ENCODE measurements at regions not wholly inside any gene's neighbourhood (a gene's known extent, or its start where the extent isn't known, plus 50 kb on each side); places are given as distances from the start of the nearest gene placed in this dataset.
"Not testable (repeated sequence)": the region's sequence is repeated elsewhere in the genome, so short reads cannot be mapped to it uniquely, and the experiment has no call there.

- H3K4me1 ChIP-seq (ENCODE audit: insufficient read depth): no peaks in the 10 kb centered on the region
- 73% methylated on average over 6 of the region's 6 CpGs for WGBS
- H3K4me3 ChIP-seq (ENCODE audit: low read depth, low read length): no peak overlapping the region
- H3K36me3 ChIP-seq (ENCODE audit: insufficient read depth): no peaks in the 10 kb centered on the region
- DNase-seq (ENCODE audit: extremely low spot score): no peak
- no peak overlapping the region for H3K27ac ChIP-seq (ENCODE audit: low read depth)
Measured at GRCh38 chr22:26927821-26928220, 270.4 kb downstream of the MIAT start.

GRCh38 chr22:26931471-26931870, 274.1 kb downstream of the MIAT start:
- H3K27ac ChIP-seq (ENCODE audit: low read depth): no peak overlapping the region
- no peaks in the 10 kb centered on the region for H3K4me1 ChIP-seq (ENCODE audit: insufficient read depth)
- H3K4me3 ChIP-seq (ENCODE audit: low read depth, low read length): no peak overlapping the region
- no peaks in the 10 kb centered on the region for H3K36me3 ChIP-seq (ENCODE audit: insufficient read depth)
- 83% methylated on average over 3 of the region's 3 CpGs for WGBS
- no peak for DNase-seq (ENCODE audit: extremely low spot score)

GRCh38 chr22:26933105-26933590, 275.8 kb downstream of the MIAT start:
- WGBS: 68% methylated on average over 8 of the region's 8 CpGs

DNA sequence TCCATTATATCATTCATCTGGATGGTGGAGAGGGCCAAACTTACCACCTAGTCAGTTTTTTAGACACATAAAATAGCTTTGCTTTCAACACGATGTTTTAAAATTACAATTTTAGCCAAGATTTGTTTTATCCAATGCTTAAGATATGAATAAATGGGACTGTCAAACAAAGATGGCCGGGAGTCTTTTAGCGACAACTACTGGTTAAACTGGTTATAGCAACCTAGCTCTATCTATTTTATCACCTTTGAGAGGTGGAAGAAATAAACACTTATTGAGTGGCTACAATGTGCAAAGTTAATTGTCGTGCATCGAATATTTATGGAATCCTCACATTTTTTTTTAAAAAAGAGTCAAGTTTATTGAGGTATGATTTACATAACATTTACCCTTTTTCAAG, 279.8 kb downstream of the MIAT start:
- H3K36me3 ChIP-seq (ENCODE audit: insufficient read depth): no peaks in the 10 kb centered on the region
- DNase-seq (ENCODE audit: extremely low spot score): no peak
- H3K27ac ChIP-seq (ENCODE audit: low read depth): no peak overlapping the region
- WGBS: 88% methylated on average over 5 of the region's 5 CpGs
- no peaks in the 10 kb centered on the region for H3K4me1 ChIP-seq (ENCODE audit: insufficient read depth)
- H3K4me3 ChIP-seq (ENCODE audit: low read depth, low read length): no peak overlapping the region

More at GRCh38 chr22:26933105-26933590, 275.8 kb downstream of the MIAT start:
- Histone ChIP-seq H3K27ac (ENCODE audit: low read depth) (no peak overlapping the region), H3K4me3 (ENCODE audit: low read depth, low read length) (no peak overlapping the region), H3K4me1 (ENCODE audit: insufficient read depth) (no peaks in the 10 kb centered on the region), H3K36me3 (ENCODE audit: insufficient read depth) (no peaks in the 10 kb centered on the region)
- no peak for DNase-seq (ENCODE audit: extremely low spot score)

GRCh38 chr22:26939466-26939865, 282.1 kb downstream of the MIAT start:
- H3K36me3 ChIP-seq (ENCODE audit: insufficient read depth): no peaks in the 10 kb centered on the region
- no peaks in the 10 kb centered on the region for H3K4me1 ChIP-seq (ENCODE audit: insufficient read depth)
- no peak overlapping the region for H3K4me3 ChIP-seq (ENCODE audit: low read depth, low read length)
- no peak overlapping the region for H3K27ac ChIP-seq (ENCODE audit: low read depth)
- DNase-seq (ENCODE audit: extremely low spot score): no peak
- WGBS: 44% methylated on average over 5 of the region's 5 CpGs

- Histone ChIP-seq H3K4me1 (ENCODE audit: insufficient read depth) (no peaks in the 10 kb centered on the region), H3K27ac (ENCODE audit: low read depth) (no peak overlapping the region), H3K36me3 (ENCODE audit: insufficient read depth) (no peaks in the 10 kb centered on the region), H3K4me3 (ENCODE audit: low read depth, low read length) (no peak overlapping the region)
- 58% methylated on average over 14 of the region's 14 CpGs for WGBS
- no peak for DNase-seq (ENCODE audit: extremely low spot score)
Measured at GRCh38 chr22:26941896-26942636, 284.7 kb downstream of the MIAT start.

DNA sequence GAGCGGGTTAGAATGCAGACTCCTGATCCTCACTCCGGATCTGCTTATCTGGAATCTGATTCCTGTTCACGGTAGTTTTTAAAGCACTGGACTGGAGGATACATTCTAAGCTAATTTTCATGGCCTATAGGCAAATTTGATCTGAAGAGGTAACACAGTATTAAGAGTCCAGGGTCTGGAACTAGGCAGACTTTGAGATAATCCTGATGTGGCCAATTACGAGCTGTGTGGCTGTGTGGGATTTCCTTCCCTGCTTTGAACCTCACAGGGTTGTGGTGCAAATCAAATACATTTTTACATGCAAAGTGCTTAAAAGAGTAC, 285.2 kb downstream of the MIAT start:
- no peak for DNase-seq (ENCODE audit: extremely low spot score)
- H3K36me3 ChIP-seq (ENCODE audit: insufficient read depth): no peaks in the 10 kb centered on the region
- H3K4me1 ChIP-seq (ENCODE audit: insufficient read depth): no peaks in the 10 kb centered on the region
- no peak overlapping the region for H3K4me3 ChIP-seq (ENCODE audit: low read depth, low read length)
- no peak overlapping the region for H3K27ac ChIP-seq (ENCODE audit: low read depth)
- whole genome bisulfite sequencing: 46% methylated on average over 4 of the region's 4 CpGs

DNA sequence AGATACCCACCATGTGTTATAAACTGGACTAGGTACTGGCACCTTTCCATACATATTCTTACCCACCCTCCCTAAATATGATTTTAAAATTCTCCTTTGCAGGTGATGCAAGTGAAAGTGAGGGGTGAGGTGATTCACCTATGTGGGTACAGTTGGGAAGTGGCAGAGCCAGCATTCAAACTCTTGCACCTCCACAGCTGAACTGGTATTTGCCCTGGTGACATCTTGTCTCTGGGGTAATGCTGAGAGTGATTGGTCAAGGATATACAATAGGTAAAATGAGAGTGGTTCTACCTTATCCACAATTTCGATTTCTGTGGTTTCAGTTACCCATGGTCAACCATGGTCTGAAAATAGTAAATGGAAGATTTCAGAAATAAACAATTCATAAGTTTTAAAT, 288.2 kb downstream of the MIAT start:
- H3K4me3 ChIP-seq (ENCODE audit: low read depth, low read length): no peak overlapping the region
- H3K36me3 ChIP-seq (ENCODE audit: insufficient read depth): no peaks in the 10 kb centered on the region
- H3K4me1 ChIP-seq (ENCODE audit: insufficient read depth): no peaks in the 10 kb centered on the region
- no peak for DNase-seq (ENCODE audit: extremely low spot score)
- no peak overlapping the region for H3K27ac ChIP-seq (ENCODE audit: low read depth)
- WGBS: 71% methylated on average over 1 of the region's 1 CpG

- Histone ChIP-seq H3K4me1 (ENCODE audit: insufficient read depth) (no peaks in the 10 kb centered on the region), H3K4me3 (ENCODE audit: low read depth, low read length) (no peak overlapping the region), H3K27ac (ENCODE audit: low read depth) (no peak overlapping the region), H3K36me3 (ENCODE audit: insufficient read depth) (no peaks in the 10 kb centered on the region)
- no peak for DNase-seq (ENCODE audit: extremely low spot score)
- WGBS: 58% methylated on average over 3 of the region's 3 CpGs
Measured at GRCh38 chr22:26949193-26949592, 291.8 kb downstream of the MIAT start.

DNA sequence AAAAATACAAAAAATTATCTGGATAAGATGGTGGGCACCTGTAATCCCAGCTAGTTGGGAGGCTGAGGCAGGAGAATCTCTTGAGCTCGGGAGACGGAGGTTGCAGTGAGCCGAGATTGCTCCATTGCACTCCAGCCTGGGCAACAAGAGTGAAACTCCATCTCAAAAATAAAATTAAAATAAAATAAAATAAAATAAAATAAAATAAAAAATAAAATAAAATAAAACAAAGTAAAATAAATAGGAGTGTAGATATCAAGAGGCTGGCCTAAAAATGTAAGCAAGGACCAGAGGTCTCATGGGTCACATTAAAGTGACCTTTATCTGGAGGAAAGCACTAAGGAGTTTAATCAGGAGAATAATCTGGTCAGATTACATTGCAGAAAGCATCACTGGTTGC, 293.8 kb downstream of the MIAT start:
- H3K27ac ChIP-seq (ENCODE audit: low read depth); H3K4me3 ChIP-seq (ENCODE audit: low read depth, low read length); H3K36me3 ChIP-seq (ENCODE audit: insufficient read depth); DNase-seq (ENCODE audit: extremely low spot score); H3K4me1 ChIP-seq (ENCODE audit: insufficient read depth): not testable (repeated sequence)
- WGBS: 92% methylated on average over 3 of the region's 3 CpGs

- WGBS: 35% methylated on average over 4 of the region's 4 CpGs
- DNase-seq (ENCODE audit: extremely low spot score): no peak
- Histone ChIP-seq H3K36me3 (ENCODE audit: insufficient read depth) (no peaks in the 10 kb centered on the region), H3K4me3 (ENCODE audit: low read depth, low read length) (no peak overlapping the region), H3K27ac (ENCODE audit: low read depth) (no peak overlapping the region), H3K4me1 (ENCODE audit: insufficient read depth) (no peaks in the 10 kb centered on the region)
Measured at GRCh38 chr22:26952004-26952403, 294.6 kb downstream of the MIAT start.

GRCh38 chr22:26952451-26953011, 295.1 kb downstream of the MIAT start:
- Histone ChIP-seq H3K36me3 (ENCODE audit: insufficient read depth) (no peaks in the 10 kb centered on the region), H3K4me3 (ENCODE audit: low read depth, low read length) (no peak overlapping the region), H3K4me1 (ENCODE audit: insufficient read depth) (no peaks in the 10 kb centered on the region), H3K27ac (ENCODE audit: low read depth) (no peak overlapping the region)
- WGBS: 20% methylated on average over 15 of the region's 15 CpGs
- no peak for DNase-seq (ENCODE audit: extremely low spot score)

DNA sequence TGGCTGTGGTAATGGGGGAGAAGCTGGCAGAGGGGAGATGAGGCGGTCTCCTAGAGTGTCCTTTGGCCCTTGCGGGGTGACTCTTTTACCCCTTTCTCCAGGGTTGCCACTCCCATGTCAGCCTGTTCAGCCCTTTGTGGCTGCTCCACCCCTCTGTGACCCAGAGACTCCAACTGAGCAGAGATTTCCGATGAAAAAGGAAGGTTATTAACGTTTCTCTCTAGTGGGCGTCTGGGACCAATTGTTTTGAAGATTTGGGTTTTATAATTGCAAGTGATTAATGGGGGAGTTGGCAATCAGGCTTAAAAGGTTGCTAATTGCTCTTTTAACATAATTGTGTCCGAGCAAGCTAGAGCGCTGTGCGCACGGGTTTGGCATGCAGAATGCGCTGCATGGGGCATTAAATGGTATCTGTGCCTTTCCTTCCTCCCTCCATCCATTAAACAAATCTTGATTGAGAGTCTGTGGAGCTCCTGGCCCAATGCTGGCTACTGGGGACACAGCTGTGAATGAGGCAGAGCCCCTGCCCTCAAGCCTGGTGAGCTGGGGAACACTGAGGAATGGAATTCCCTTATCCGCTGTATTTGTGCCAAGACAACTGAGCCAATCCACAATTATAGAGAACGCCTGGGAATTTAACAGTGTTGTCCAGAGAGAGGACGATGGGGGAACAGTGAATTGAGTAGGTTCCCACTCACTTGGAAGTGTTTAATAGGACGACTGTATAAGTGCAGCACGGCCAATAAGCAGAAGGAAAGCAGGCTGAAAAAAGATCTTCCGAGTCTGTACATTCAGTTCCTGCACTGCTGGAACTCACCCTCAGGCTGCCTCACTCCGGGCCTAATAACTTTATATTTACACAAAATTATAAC, 295.9 kb downstream of the MIAT start:
- Histone ChIP-seq H3K4me3 (ENCODE audit: low read depth, low read length) (no peak overlapping the region), H3K27ac (ENCODE audit: low read depth) (no peak overlapping the region), H3K4me1 (ENCODE audit: insufficient read depth) (no peaks in the 10 kb centered on the region), H3K36me3 (ENCODE audit: insufficient read depth) (no peaks in the 10 kb centered on the region)
- 22% methylated on average over 17 of the region's 17 CpGs for WGBS
- DNase-seq (ENCODE audit: extremely low spot score): no peak

GRCh38 chr22:26956371-26956770, 299.0 kb downstream of the MIAT start:
- Histone ChIP-seq H3K36me3 (ENCODE audit: insufficient read depth) (no peaks in the 10 kb centered on the region), H3K4me3 (ENCODE audit: low read depth, low read length) (no peak overlapping the region), H3K27ac (ENCODE audit: low read depth) (no peak overlapping the region), H3K4me1 (ENCODE audit: insufficient read depth) (no peaks in the 10 kb centered on the region)
- no peak for DNase-seq (ENCODE audit: extremely low spot score)
- WGBS: 23% methylated on average over 4 of the region's 4 CpGs
